Ishikawa (cell line): ENCODE measurements at regions not wholly inside any gene's neighbourhood (a gene's known extent, or its start where the extent isn't known, plus 50 kb on each side); places are given as distances from the start of the nearest gene placed in this dataset.

Source experiments
- CEBPB ChIP-seq: IDR thresholded peaks from 2 replicates; pipeline ENCODE4 v1.6.1; 2012
- CREB1 ChIP-seq: IDR thresholded peaks from 2 replicates; pipeline ENCODE4 v1.6.1; 2012; ENCODE audit warnings: low read depth
- EGR1 ChIP-seq: IDR thresholded peaks from 2 replicates; pipeline ENCODE4 v1.6.1; 2012
- EP300 ChIP-seq: IDR thresholded peaks from 2 replicates; pipeline ENCODE4 v1.6.1; 2012; ENCODE audit warnings: borderline replicate concordance
- FOXM1 ChIP-seq: IDR thresholded peaks from 2 replicates; pipeline ENCODE4 v1.6.1; 2012; ENCODE audit warnings: low read depth, borderline replicate concordance
- NFIC ChIP-seq: IDR thresholded peaks from 2 replicates; pipeline ENCODE4 v1.6.1; 2012
- RAD21 ChIP-seq: IDR thresholded peaks from 2 replicates; pipeline ENCODE4 v1.6.1; 2012; ENCODE audit warnings: low read depth
- TAF1 ChIP-seq: IDR thresholded peaks from 2 replicates; pipeline ENCODE4 v1.6.1; 2012; ENCODE audit warnings: low read depth, mild to moderate bottlenecking
- TEAD4 ChIP-seq: IDR thresholded peaks from 2 replicates; pipeline ENCODE4 v1.6.1; 2012
- YY1 ChIP-seq: IDR thresholded peaks from 2 replicates; pipeline ENCODE4 v1.6.1; 2012; ENCODE audit warnings: low read depth
- TF ChIP-seq, protein P1 (sequence below): IDR thresholded peaks from 2 replicates; pipeline ENCODE4 v1.6.1; 2012
- TF ChIP-seq, protein P2 (sequence below): IDR thresholded peaks from 2 replicates; pipeline ENCODE4 v1.6.1; 2012; ENCODE audit warnings: low read depth, mild to moderate bottlenecking
- TF ChIP-seq, protein P3 (sequence below): IDR thresholded peaks from 2 replicates; pipeline ENCODE4 v1.6.1; 2012

DNA sequence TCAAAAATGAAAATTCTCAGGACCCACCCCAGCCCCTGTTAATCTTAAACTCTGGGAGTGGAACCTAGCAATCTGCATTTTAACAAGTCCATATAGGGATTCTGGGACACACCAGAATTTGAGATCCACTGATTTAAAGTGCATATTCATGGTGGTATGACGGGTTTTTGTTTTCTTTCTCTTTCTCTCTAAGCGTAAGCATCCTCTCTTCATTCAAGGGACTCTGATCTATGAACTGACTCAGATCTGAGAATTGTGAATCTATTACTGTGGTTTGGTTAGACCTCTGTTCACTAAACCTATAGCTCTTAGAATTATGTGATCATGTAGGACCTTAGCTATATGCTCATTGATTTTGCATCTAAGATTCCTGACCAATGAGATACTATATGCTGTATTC lies 565.2 kb downstream of the CCDC171 start:
- no peak for TF ChIP-seq EP300
- no peak for TF ChIP-seq RAD21
- no peak for TF ChIP-seq YY1
- TF ChIP-seq, protein P1, sequence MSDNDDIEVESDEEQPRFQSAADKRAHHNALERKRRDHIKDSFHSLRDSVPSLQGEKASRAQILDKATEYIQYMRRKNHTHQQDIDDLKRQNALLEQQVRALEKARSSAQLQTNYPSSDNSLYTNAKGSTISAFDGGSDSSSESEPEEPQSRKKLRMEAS = no peak
- TF ChIP-seq TAF1 = no peak
- no peak for TF ChIP-seq FOXM1
- TF ChIP-seq EGR1 = no peak
- no peak for TF ChIP-seq NFIC
- TF ChIP-seq TEAD4 = no peak
- TF ChIP-seq CEBPB = no peak
- TF ChIP-seq, protein P2, sequence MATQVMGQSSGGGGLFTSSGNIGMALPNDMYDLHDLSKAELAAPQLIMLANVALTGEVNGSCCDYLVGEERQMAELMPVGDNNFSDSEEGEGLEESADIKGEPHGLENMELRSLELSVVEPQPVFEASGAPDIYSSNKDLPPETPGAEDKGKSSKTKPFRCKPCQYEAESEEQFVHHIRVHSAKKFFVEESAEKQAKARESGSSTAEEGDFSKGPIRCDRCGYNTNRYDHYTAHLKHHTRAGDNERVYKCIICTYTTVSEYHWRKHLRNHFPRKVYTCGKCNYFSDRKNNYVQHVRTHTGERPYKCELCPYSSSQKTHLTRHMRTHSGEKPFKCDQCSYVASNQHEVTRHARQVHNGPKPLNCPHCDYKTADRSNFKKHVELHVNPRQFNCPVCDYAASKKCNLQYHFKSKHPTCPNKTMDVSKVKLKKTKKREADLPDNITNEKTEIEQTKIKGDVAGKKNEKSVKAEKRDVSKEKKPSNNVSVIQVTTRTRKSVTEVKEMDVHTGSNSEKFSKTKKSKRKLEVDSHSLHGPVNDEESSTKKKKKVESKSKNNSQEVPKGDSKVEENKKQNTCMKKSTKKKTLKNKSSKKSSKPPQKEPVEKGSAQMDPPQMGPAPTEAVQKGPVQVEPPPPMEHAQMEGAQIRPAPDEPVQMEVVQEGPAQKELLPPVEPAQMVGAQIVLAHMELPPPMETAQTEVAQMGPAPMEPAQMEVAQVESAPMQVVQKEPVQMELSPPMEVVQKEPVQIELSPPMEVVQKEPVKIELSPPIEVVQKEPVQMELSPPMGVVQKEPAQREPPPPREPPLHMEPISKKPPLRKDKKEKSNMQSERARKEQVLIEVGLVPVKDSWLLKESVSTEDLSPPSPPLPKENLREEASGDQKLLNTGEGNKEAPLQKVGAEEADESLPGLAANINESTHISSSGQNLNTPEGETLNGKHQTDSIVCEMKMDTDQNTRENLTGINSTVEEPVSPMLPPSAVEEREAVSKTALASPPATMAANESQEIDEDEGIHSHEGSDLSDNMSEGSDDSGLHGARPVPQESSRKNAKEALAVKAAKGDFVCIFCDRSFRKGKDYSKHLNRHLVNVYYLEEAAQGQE = no peak
- no peak for TF ChIP-seq CREB1
- TF ChIP-seq, protein P3, sequence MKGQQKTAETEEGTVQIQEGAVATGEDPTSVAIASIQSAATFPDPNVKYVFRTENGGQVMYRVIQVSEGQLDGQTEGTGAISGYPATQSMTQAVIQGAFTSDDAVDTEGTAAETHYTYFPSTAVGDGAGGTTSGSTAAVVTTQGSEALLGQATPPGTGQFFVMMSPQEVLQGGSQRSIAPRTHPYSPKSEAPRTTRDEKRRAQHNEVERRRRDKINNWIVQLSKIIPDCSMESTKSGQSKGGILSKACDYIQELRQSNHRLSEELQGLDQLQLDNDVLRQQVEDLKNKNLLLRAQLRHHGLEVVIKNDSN = no peak
